ENCODE measurements at regions not wholly inside any gene's neighbourhood (a gene's known extent, or its start where the extent isn't known, plus 50 kb on each side); places are given as distances from the start of the nearest gene placed in this dataset.

GRCh38 chr3:74033381-74033780 is 408.6 kb upstream of the PDZRN3 start:
- Histone ChIP-seq H3K4me1 (no peaks in the 10 kb centered on the region), H3K36me3 (no peaks in the 10 kb centered on the region), H3K27ac (no peak overlapping the region), H3K9me3 (no peaks in the 10 kb centered on the region), H3K27me3 (no peaks in the 10 kb centered on the region), H3K4me3 (no peak overlapping the region)
- intact Hi-C loops (cut with DNase I; ENCODE audit: low total_unique reads): no loop called here
- TF ChIP-seq POLR2AphosphoS5 (IDR thresholded peaks at IDR 0.05) (no peak), CTCF (IDR thresholded peaks at IDR 0.05) (no peak), POLR2A (IDR thresholded peaks at IDR 0.05) (no peak)
- no peak for DNase-seq (ENCODE audit: low spot score in 2 of 2)

- TF ChIP-seq CTCF (IDR thresholded peaks at IDR 0.05) (no peak), POLR2A (IDR thresholded peaks at IDR 0.05) (no peak), POLR2AphosphoS5 (IDR thresholded peaks at IDR 0.05) (no peak)
- intact Hi-C loops (cut with DNase I; ENCODE audit: low total_unique reads): no loop called here
- H3K9me3 ChIP-seq: no peaks in the 10 kb centered on the region
- no peaks in the 10 kb centered on the region for H3K4me1 ChIP-seq
- H3K36me3 ChIP-seq: no peaks in the 10 kb centered on the region
- H3K27me3 ChIP-seq: no peaks in the 10 kb centered on the region
- no peak for DNase-seq (ENCODE audit: low spot score in 2 of 2)
- no peak overlapping the region for H3K27ac ChIP-seq
- H3K4me3 ChIP-seq: no peak overlapping the region
Measured at GRCh38 chr3:74027121-74027520, 402.4 kb upstream of the PDZRN3 start.

GRCh38 chr3:74023395-74023794 is 398.7 kb upstream of the PDZRN3 start:
- H3K27me3 ChIP-seq: no peaks in the 10 kb centered on the region
- H3K36me3 ChIP-seq: no peaks in the 10 kb centered on the region
- no peaks in the 10 kb centered on the region for H3K9me3 ChIP-seq
- no peak overlapping the region for H3K4me3 ChIP-seq
- no peak overlapping the region for H3K27ac ChIP-seq
- DNase-seq (ENCODE audit: low spot score in 2 of 2): no peak
- TF ChIP-seq POLR2A (IDR thresholded peaks at IDR 0.05) (no peak), CTCF (IDR thresholded peaks at IDR 0.05) (no peak), POLR2AphosphoS5 (IDR thresholded peaks at IDR 0.05) (no peak)
- H3K4me1 ChIP-seq: no peaks in the 10 kb centered on the region
- intact Hi-C loops (cut with DNase I; ENCODE audit: low total_unique reads): no loop called here

- DNase-seq (ENCODE audit: low spot score in 2 of 2): no peak
- no peaks in the 10 kb centered on the region for H3K36me3 ChIP-seq
- H3K4me1 ChIP-seq: no peaks in the 10 kb centered on the region
- intact Hi-C loops (cut with DNase I; ENCODE audit: low total_unique reads): no loop called here
- H3K27me3 ChIP-seq: no peaks in the 10 kb centered on the region
- TF ChIP-seq CTCF (IDR thresholded peaks at IDR 0.05) (no peak), POLR2A (IDR thresholded peaks at IDR 0.05) (no peak), POLR2AphosphoS5 (IDR thresholded peaks at IDR 0.05) (no peak)
- H3K4me3 ChIP-seq: no peak overlapping the region
- H3K27ac ChIP-seq: no peak overlapping the region
- no peaks in the 10 kb centered on the region for H3K9me3 ChIP-seq
Measured at GRCh38 chr3:74021449-74021848, 396.7 kb upstream of the PDZRN3 start.

- Histone ChIP-seq H3K27me3 (no peaks in the 10 kb centered on the region), H3K4me3 (no peak overlapping the region), H3K27ac (no peak overlapping the region), H3K9me3 (no peaks in the 10 kb centered on the region), H3K4me1 (no peaks in the 10 kb centered on the region), H3K36me3 (no peaks in the 10 kb centered on the region)
- intact Hi-C loops (cut with DNase I; ENCODE audit: low total_unique reads): no loop called here
- no peak for TF ChIP-seq CTCF (IDR thresholded peaks at IDR 0.05)
- TF ChIP-seq POLR2A (IDR thresholded peaks at IDR 0.05): no peak
- DNase-seq (ENCODE audit: low spot score in 2 of 2): no peak
Measured at GRCh38 chr3:74009961-74010844, 385.5 kb upstream of the PDZRN3 start.

All from breast epithelium (tissue), 4 donors.